IMR-90 (cell line): ENCODE measurements at regions not wholly inside any gene's neighbourhood (a gene's known extent, or its start where the extent isn't known, plus 50 kb on each side); places are given as distances from the start of the nearest gene placed in this dataset.

Experiments used
- ATAC-seq: fragments of 200-7000 bp; cut with Tn5 transposase; 2 replicates; pipeline ENCODE4 v1.9.1; 2020; ENCODE audit warnings: low read depth, mild to moderate bottlenecking, moderate library complexity
- BruUV-seq: library from RNA; stranded (reverse); fragments of 400-500 nt; replicated peaks from 2 replicates; lab custom pipeline; 2021; lab: Mats Ljungman, UMichigan
- CTCF ChIA-PET: fragments of 300-600 bp; formaldehyde crosslinking; extraction: SDS; loops from one replicate; lab custom pipeline; 2021; ENCODE audit warnings: antibody characterized with exemption; lab: Yijun Ruan, JAX
- POLR2A ChIA-PET: fragments of 300-600 bp; sonication (Branson Sonifier 250); formaldehyde crosslinking; loops from one replicate; lab custom pipeline; 2022; ENCODE audit warnings: antibody characterized with exemption; ENCODE audit not compliant: unreplicated experiment; lab: Charles Lee
- DNase-seq: peaks from one replicate; pipeline ENCODE4 v3.0.0; 2013
- H2AFZ ChIP-seq: replicated peaks from 2 replicates; pipeline ENCODE3; 2013; ENCODE audit warnings: low read length, mild to moderate bottlenecking; ENCODE audit not compliant: poor library complexity
- H2AK5ac ChIP-seq: 2 replicates; pipeline ENCODE4 v1.6.1; 2013; ENCODE audit warnings: low read depth, low read length, inconsistent platforms
- H2AK9ac ChIP-seq: replicated peaks from 2 replicates; pipeline ENCODE3; 2013; ENCODE audit warnings: mild to moderate bottlenecking, low read depth, low read length, moderate library complexity; ENCODE audit not compliant: poor library complexity
- H2BK120ac ChIP-seq: 2 replicates; pipeline ENCODE4 v1.6.1; 2013; ENCODE audit warnings: low read depth, low read length, inconsistent platforms
- H2BK15ac ChIP-seq: 3 replicates; pipeline ENCODE4 v1.6.1; 2013; ENCODE audit warnings: low read depth, low read length, inconsistent platforms
- H2BK20ac ChIP-seq: 2 replicates; pipeline ENCODE4 v1.6.1; 2013; ENCODE audit warnings: low read depth, mild to moderate bottlenecking, inconsistent platforms, low read length, moderate library complexity
- H2BK5ac ChIP-seq: 2 replicates; pipeline ENCODE4 v1.6.1; 2013; ENCODE audit warnings: mild to moderate bottlenecking, low read depth, low read length, inconsistent platforms; ENCODE audit not compliant: poor library complexity, severe bottlenecking
- H3K14ac ChIP-seq: replicated peaks from 2 replicates; pipeline ENCODE4 v1.6.1; 2013; ENCODE audit warnings: low read depth, low read length, inconsistent platforms
- H3K18ac ChIP-seq: 2 replicates; pipeline ENCODE4 v1.6.1; 2013; ENCODE audit warnings: low read depth, low read length, control low read depth
- H3K23ac ChIP-seq: 2 replicates; pipeline ENCODE4 v1.6.1; 2013; ENCODE audit warnings: low read depth, low read length, inconsistent platforms
- H3K27ac ChIP-seq: 2 replicates; pipeline ENCODE4 v1.5.1; 2013; ENCODE audit warnings: mild to moderate bottlenecking, control low read depth, low read length; ENCODE audit not compliant: insufficient read depth
- H3K27me3 ChIP-seq: 2 replicates; pipeline ENCODE4 v1.6.1; 2013; ENCODE audit warnings: low read length; ENCODE audit not compliant: control insufficient read depth, insufficient read depth
- H3K36me3 ChIP-seq: 2 replicates; pipeline ENCODE4 v1.6.1; 2013; ENCODE audit warnings: low read length, mixed read lengths; ENCODE audit not compliant: control insufficient read depth, insufficient read depth
- H3K4ac ChIP-seq: 2 replicates; pipeline ENCODE4 v1.6.1; 2013; ENCODE audit warnings: low read depth, low read length, inconsistent platforms
- H3K4me1 ChIP-seq: 2 replicates; pipeline ENCODE4 v1.6.1; 2013; ENCODE audit warnings: low read length, mixed read lengths; ENCODE audit not compliant: control insufficient read depth, insufficient read depth
- H3K4me2 ChIP-seq: 2 replicates; pipeline ENCODE4 v1.6.1; 2013; ENCODE audit warnings: low read depth, mild to moderate bottlenecking, control low read depth, low read length, moderate library complexity
- H3K4me3 ChIP-seq: 2 replicates; pipeline ENCODE4 v1.5.1; 2013; ENCODE audit warnings: low read depth, mild to moderate bottlenecking, control low read depth, low read length, moderate library complexity; ENCODE audit not compliant: insufficient read depth
- H3K56ac ChIP-seq: 2 replicates; pipeline ENCODE4 v1.6.1; 2013; ENCODE audit warnings: low read length, inconsistent platforms; ENCODE audit not compliant: insufficient read depth; ENCODE audit errors: extremely low read depth
- H3K79me1 ChIP-seq, 2 experiments: 2 replicates each; pipeline ENCODE4 v1.6.1; 2013; ENCODE audit warnings: low read length in 2 of 2, inconsistent platforms in 1 of 2, low read depth in 1 of 2
- H3K9ac ChIP-seq: 2 replicates; pipeline ENCODE4 v1.6.1; 2013; ENCODE audit warnings: low read depth, low read length, control low read depth
- H3K9me1 ChIP-seq: 2 replicates; pipeline ENCODE4 v1.6.1; 2013; ENCODE audit warnings: low read length, inconsistent platforms; ENCODE audit not compliant: insufficient read depth
- H3K9me3 ChIP-seq: 2 replicates; pipeline ENCODE4 v1.6.1; 2013; ENCODE audit warnings: low read length; ENCODE audit not compliant: control insufficient read depth, insufficient read depth
- H4K20me1 ChIP-seq: 2 replicates; pipeline ENCODE4 v1.6.1; 2013; ENCODE audit warnings: low read length, inconsistent platforms; ENCODE audit not compliant: insufficient read depth
- H4K5ac ChIP-seq: 2 replicates; pipeline ENCODE4 v1.6.1; 2013; ENCODE audit warnings: mild to moderate bottlenecking, low read depth, low read length, control low read depth
- H4K8ac ChIP-seq, 2 experiments: 2 replicates each; pipeline ENCODE4 v1.6.1; 2013; ENCODE audit warnings: low read depth in 2 of 2, low read length in 2 of 2, control low read depth in 1 of 2, inconsistent platforms in 1 of 2
- H4K91ac ChIP-seq: 2 replicates; pipeline ENCODE4 v1.6.1; 2013; ENCODE audit warnings: low read depth, low read length, inconsistent platforms; ENCODE audit not compliant: insufficient read depth
- CHD1 ChIP-seq: IDR thresholded peaks from 2 replicates; pipeline ENCODE4 v1.6.1; 2012; ENCODE audit warnings: low read depth, low read length, improper control_type of control experiment
- FOS ChIP-seq: fragments of 150-350 bp; IDR thresholded peaks from 2 replicates; pipeline ENCODE4 v1.6.1; 2016; ENCODE audit warnings: low read depth, low read length
- MAFK ChIP-seq: IDR thresholded peaks from 2 replicates; pipeline ENCODE4 v1.6.1; 2012; ENCODE audit warnings: low read depth, low read length, improper control_type of control experiment
- MXI1 ChIP-seq: IDR thresholded peaks from 2 replicates; pipeline ENCODE4 v1.6.1; 2012; ENCODE audit warnings: low read depth, mild to moderate bottlenecking, low read length, moderate library complexity, borderline replicate concordance
- NFE2L2 ChIP-seq: fragments of 150-350 bp; IDR thresholded peaks from 2 replicates; pipeline ENCODE4 v1.6.1; 2016; ENCODE audit warnings: low read depth, mild to moderate bottlenecking, low read length
- RCOR1 ChIP-seq: IDR thresholded peaks from 2 replicates; pipeline ENCODE4 v1.6.1; 2012; ENCODE audit warnings: mild to moderate bottlenecking, low read length, improper control_type of control experiment; ENCODE audit not compliant: insufficient replicate concordance
- RFX5 ChIP-seq: IDR thresholded peaks from 2 replicates; pipeline ENCODE4 v1.8.0; 2012; ENCODE audit warnings: low read depth, mild to moderate bottlenecking, low read length, moderate library complexity
- SMC3 ChIP-seq: fragments of 150-350 bp; IDR thresholded peaks from 2 replicates; pipeline ENCODE4 v1.6.1; 2016; ENCODE audit warnings: low read depth, mild to moderate bottlenecking, antibody characterized with exemption, low read length, moderate library complexity
- USF2 ChIP-seq: fragments of 150-350 bp; IDR thresholded peaks from 2 replicates; pipeline ENCODE4 v1.6.1; 2017; ENCODE audit warnings: mild to moderate bottlenecking, antibody characterized with exemption, low read length, low read depth
- WGBS, 2 experiments: methylation state at CpG; one replicate each; pipeline versions ENCODE4 v1.1.5 to v1.1.7; 2013; ENCODE audit warnings: missing lambda C conversion rate in 2 of 2; ENCODE audit not compliant: insufficient read length in 1 of 2; ENCODE audit errors: extremely low coverage in 2 of 2; 5-methylcytosine and 5-hydroxymethylcytosine counted together
- dilution Hi-C: fragments of 300-500 bp; cut with HindIII; formaldehyde crosslinking; loops from one replicate; pipeline ENCODE4 v1.14.3; 2018; ENCODE audit warnings: low sequenced_read_pairs; ENCODE audit not compliant: unreplicated experiment
- in situ Hi-C: fragments of 300-500 bp; cut with MboI; formaldehyde crosslinking; loops from 3 replicates; pipeline ENCODE4 v1.14.3; 2019; ENCODE audit warnings: low sequenced_read_pairs, inconsistent platforms, mixed read lengths
- intact Hi-C: fragments of 100-400 bp; cut with micrococcal nuclease; formaldehyde crosslinking; loops from 2 replicates; pipeline ENCODE4 v1.10.0; 2022

GRCh38 chr20:40600441-40601219 lies 88.4 kb downstream of the MAFB start:
- H2AK9ac ChIP-seq = no peak overlapping the region
- no peak overlapping the region for H4K5ac ChIP-seq
- no peak overlapping the region for H3K4ac ChIP-seq
- DNase-seq = no peak
- no peak overlapping the region for H2BK15ac ChIP-seq
- dilution Hi-C loops (no loop called here), intact Hi-C loops (no loop called here), in situ Hi-C loops (no loop called here)
- no peak for TF ChIP-seq RFX5
- no peak for TF ChIP-seq MXI1
- TF ChIP-seq USF2 = no peak
- TF ChIP-seq MAFK = no peak
- TF ChIP-seq RCOR1 = no peak
- TF ChIP-seq CHD1 = no peak
- no peak for TF ChIP-seq NFE2L2
- no peak for TF ChIP-seq FOS
- no peak for TF ChIP-seq SMC3
- no peak overlapping the region for H2BK5ac ChIP-seq
- no peak overlapping the region for H3K23ac ChIP-seq
- no peak for ATAC-seq
- H3K36me3 ChIP-seq = no peaks in the 10 kb centered on the region
- H2BK20ac ChIP-seq = no peak overlapping the region
- no CpG with 5 or more reads among the region's 2 CpGs for WGBS, 2 experiments
- no peaks in the 10 kb centered on the region for H3K9me1 ChIP-seq
- no peak overlapping the region for H4K8ac ChIP-seq
- no peak overlapping the region for H2AFZ ChIP-seq
- no TSS peak for BruUV-seq
- H3K56ac ChIP-seq = no peak overlapping the region
- H2BK120ac ChIP-seq = no peak overlapping the region
- no peak overlapping the region for H2AK5ac ChIP-seq
- no peak overlapping the region for H3K27ac ChIP-seq
- H3K14ac ChIP-seq = no peak overlapping the region
- H4K91ac ChIP-seq = no peak overlapping the region
- ChIA-PET POLR2A (no interaction called here), CTCF (no interaction called here)
- H3K9me3 ChIP-seq = no peaks in the 10 kb centered on the region
- H4K20me1 ChIP-seq = no peaks in the 10 kb centered on the region
- H3K4me3 ChIP-seq = no peak overlapping the region
- H3K79me1 ChIP-seq = no peaks in the 10 kb centered on the region
- no peak overlapping the region for H3K4me2 ChIP-seq
- no peaks in the 10 kb centered on the region for H3K27me3 ChIP-seq
- no peak overlapping the region for H3K9ac ChIP-seq
- H3K4me1 ChIP-seq = no peaks in the 10 kb centered on the region
- H3K18ac ChIP-seq = no peak overlapping the region
